ENCODE measurements at regions not wholly inside any gene's neighbourhood (a gene's known extent, or its start where the extent isn't known, plus 50 kb on each side); places are given as distances from the start of the nearest gene placed in this dataset.
"Not testable (repeated sequence)": the region's sequence is repeated elsewhere in the genome, so short reads cannot be mapped to it uniquely, and the experiment has no call there.

DNA sequence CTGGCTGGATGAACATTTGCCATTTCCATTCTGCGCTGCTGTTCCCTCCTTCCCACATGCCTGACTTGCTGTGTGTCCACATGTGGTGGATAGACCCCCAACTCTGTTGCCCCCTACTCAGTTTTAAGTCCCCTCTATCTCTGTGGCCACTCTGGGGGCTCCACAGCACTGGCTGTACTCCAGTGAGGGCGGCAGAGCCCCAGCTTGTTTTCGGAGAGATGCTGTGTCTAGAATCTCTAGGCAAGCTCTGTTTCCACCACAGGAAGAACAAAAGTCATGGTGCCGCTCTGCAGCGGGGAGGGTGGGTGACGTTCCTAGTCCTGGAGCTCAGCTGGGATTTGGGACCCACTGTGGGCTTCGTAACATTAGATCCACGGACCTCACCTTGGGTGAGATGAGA lies 570.4 kb upstream of the B3GAT1 start:
- TF ChIP-seq, protein P1, sequence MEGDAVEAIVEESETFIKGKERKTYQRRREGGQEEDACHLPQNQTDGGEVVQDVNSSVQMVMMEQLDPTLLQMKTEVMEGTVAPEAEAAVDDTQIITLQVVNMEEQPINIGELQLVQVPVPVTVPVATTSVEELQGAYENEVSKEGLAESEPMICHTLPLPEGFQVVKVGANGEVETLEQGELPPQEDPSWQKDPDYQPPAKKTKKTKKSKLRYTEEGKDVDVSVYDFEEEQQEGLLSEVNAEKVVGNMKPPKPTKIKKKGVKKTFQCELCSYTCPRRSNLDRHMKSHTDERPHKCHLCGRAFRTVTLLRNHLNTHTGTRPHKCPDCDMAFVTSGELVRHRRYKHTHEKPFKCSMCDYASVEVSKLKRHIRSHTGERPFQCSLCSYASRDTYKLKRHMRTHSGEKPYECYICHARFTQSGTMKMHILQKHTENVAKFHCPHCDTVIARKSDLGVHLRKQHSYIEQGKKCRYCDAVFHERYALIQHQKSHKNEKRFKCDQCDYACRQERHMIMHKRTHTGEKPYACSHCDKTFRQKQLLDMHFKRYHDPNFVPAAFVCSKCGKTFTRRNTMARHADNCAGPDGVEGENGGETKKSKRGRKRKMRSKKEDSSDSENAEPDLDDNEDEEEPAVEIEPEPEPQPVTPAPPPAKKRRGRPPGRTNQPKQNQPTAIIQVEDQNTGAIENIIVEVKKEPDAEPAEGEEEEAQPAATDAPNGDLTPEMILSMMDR (IDR thresholded peaks at IDR 0.05; ENCODE audit: low read length) = not testable (repeated sequence)
- not testable (repeated sequence) for TF ChIP-seq EZH2 (IDR thresholded peaks at IDR 0.05; ENCODE audit: borderline replicate concordance, low read length)

All from OCI-LY1 (cell line).